ENCODE measurements at regions not wholly inside any gene's neighbourhood (a gene's known extent, or its start where the extent isn't known, plus 50 kb on each side); places are given as distances from the start of the nearest gene placed in this dataset.

- TF ChIP-seq REST (IDR thresholded peaks at IDR 0.05; ENCODE audit: insufficient read depth in 1 of 2, low read depth in 2 of 2, low read length in 2 of 2), result no peak
Observed at GRCh38 chr11:91047882-91048281, 825.0 kb upstream of the CHORDC1 start.

GRCh38 chr11:91046261-91046660, 823.4 kb upstream of the CHORDC1 start:
- TF ChIP-seq POLR2AphosphoS5 (IDR thresholded peaks at IDR 0.05; ENCODE audit: low read depth, low read length), result no peak
- no peak for TF ChIP-seq TAF1 (IDR thresholded peaks at IDR 0.05; ENCODE audit: borderline replicate concordance, insufficient read depth, low read length)
- TF ChIP-seq REST (IDR thresholded peaks at IDR 0.05; ENCODE audit: insufficient read depth in 1 of 2, low read depth in 2 of 2, low read length in 2 of 2), result no peak
- TF ChIP-seq FOXP2 (optimal IDR thresholded peaks at IDR 0.05; ENCODE audit: borderline replicate concordance, extremely low read depth, extremely low read length, insufficient read depth), result no peak
- TF ChIP-seq SIN3A (IDR thresholded peaks at IDR 0.05; ENCODE audit: borderline replicate concordance, insufficient read depth, low read length), result no peak

GRCh38 chr11:91041626-91042025, 818.8 kb upstream of the CHORDC1 start:
- TF ChIP-seq TAF1 (IDR thresholded peaks at IDR 0.05; ENCODE audit: borderline replicate concordance, insufficient read depth, low read length) (no peak), POLR2AphosphoS5 (IDR thresholded peaks at IDR 0.05; ENCODE audit: low read depth, low read length) (no peak), FOXP2 (optimal IDR thresholded peaks at IDR 0.05; ENCODE audit: borderline replicate concordance, extremely low read depth, extremely low read length, insufficient read depth) (no peak), SIN3A (IDR thresholded peaks at IDR 0.05; ENCODE audit: borderline replicate concordance, insufficient read depth, low read length) (no peak), REST (IDR thresholded peaks at IDR 0.05; ENCODE audit: insufficient read depth in 1 of 2, low read depth in 2 of 2, low read length in 2 of 2) (no peak)

GRCh38 chr11:91023731-91024130, 800.9 kb upstream of the CHORDC1 start:
- TF ChIP-seq REST (IDR thresholded peaks at IDR 0.05; ENCODE audit: insufficient read depth in 1 of 2, low read depth in 2 of 2, low read length in 2 of 2) (no peak), SIN3A (IDR thresholded peaks at IDR 0.05; ENCODE audit: borderline replicate concordance, insufficient read depth, low read length) (no peak), FOXP2 (optimal IDR thresholded peaks at IDR 0.05; ENCODE audit: borderline replicate concordance, extremely low read depth, extremely low read length, insufficient read depth) (no peak), TAF1 (IDR thresholded peaks at IDR 0.05; ENCODE audit: borderline replicate concordance, insufficient read depth, low read length) (no peak), POLR2AphosphoS5 (IDR thresholded peaks at IDR 0.05; ENCODE audit: low read depth, low read length) (no peak)

GRCh38 chr11:91011503-91011902, 788.7 kb upstream of the CHORDC1 start:
- no peak for TF ChIP-seq POLR2AphosphoS5 (IDR thresholded peaks at IDR 0.05; ENCODE audit: low read depth, low read length)
